Activated T-helper 17 cell treated with anti-CD3 and anti-CD28 coated beads, Interleukin-2, amount 50 U/mL, for 72 hours (primary cell): ENCODE measurements at regions not wholly inside any gene's neighbourhood (a gene's known extent, or its start where the extent isn't known, plus 50 kb on each side); places are given as distances from the start of the nearest gene placed in this dataset.
"Not testable (repeated sequence)": the region's sequence is repeated elsewhere in the genome, so short reads cannot be mapped to it uniquely, and the experiment has no call there.

Experiments used
- ATAC-seq: fragments of 150-1000 bp; cut with Tn5 transposase; replicated peaks from 2 replicates; pipeline ENCODE4 v1.10.0; 2021; ENCODE audit warnings: mild to moderate bottlenecking, moderate library complexity
- H3K27ac Mint-ChIP-seq: one replicate; pipeline ENCODE4 v1.8.0; 2022; ENCODE audit warnings: mixed read lengths
- H3K27me3 Mint-ChIP-seq: one replicate; pipeline ENCODE4 v1.8.0; 2022; ENCODE audit warnings: mixed read lengths
- H3K36me3 Mint-ChIP-seq: one replicate; pipeline ENCODE4 v1.8.0; 2022; ENCODE audit warnings: low read depth, mild to moderate bottlenecking, mixed read lengths
- H3K4me1 Mint-ChIP-seq: one replicate; pipeline ENCODE4 v1.8.0; 2022; ENCODE audit warnings: mixed read lengths
- H3K4me3 Mint-ChIP-seq: one replicate; pipeline ENCODE4 v1.8.0; 2022; ENCODE audit warnings: mild to moderate bottlenecking, mixed read lengths
- H3K9me3 Mint-ChIP-seq: one replicate; pipeline ENCODE4 v1.8.0; 2022; ENCODE audit warnings: mixed read lengths

DNA sequence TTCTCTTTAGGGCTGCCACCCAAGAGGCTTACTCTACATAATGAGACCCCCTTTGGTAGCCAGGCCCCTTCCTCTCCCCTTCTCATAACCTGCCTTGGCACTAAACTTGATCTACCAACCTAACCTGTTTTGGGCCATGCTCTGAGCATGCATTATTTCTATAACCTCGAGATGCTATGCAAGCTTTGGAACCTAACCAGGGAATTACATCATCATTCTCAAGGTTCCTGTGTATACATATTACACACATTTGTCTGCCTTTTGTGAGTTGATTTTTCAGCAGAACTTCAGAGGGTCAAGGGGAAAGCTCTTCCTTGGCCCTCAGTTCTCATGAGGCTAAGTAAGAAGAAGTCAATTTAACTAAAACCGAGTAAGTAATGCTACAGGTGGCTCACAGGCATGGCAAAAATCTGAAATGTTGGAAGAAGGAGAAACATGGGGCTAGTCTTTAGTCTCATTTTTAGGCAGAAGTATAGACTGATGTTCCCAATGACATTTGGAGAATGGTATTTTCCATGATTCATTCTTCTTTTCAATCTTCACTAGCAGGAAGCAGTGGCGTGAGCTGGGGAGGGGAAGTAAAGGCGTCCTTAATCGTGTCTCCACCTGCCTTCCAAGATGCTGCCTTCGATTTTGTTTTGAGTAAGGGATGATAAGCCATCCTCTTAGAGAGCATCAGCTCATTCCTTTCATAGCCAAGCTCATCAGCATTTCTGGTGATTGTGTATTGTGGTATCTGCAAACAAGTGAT lies 308.4 kb downstream of the ABCC12 start:
- no peak for ATAC-seq
- Mint-ChIP-seq H3K27me3 (no peaks in the 10 kb centered on the region), H3K27ac (no peak overlapping the region), H3K36me3 (no peaks in the 10 kb centered on the region), H3K9me3 (no peaks in the 10 kb centered on the region), H3K4me1 (no peaks in the 10 kb centered on the region), H3K4me3 (no peak overlapping the region)

DNA sequence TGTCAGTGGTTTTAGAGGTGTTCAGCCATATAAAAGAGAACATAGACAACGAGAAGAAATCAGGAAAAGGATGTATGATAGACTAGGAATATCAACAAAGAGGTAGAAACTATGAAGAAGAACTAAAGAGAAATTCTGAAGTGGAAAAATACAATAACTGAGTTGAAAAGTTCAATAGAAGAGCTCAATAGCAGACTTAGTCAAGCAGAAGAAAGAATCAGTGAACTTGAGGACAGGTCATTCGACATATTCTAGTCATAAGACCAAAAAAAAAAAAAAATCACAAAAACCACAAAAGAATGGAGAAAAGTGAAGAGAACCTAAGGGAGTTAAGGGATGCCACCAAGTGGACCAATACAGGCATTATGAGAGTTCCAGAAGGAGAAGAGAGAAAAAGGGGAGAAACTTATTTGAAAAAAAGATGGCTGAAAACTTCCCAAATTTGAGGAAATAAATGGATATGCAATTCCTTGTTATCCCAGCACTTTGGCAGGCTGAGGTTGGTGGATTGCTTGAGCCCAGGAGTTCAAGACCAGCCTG lies 321.2 kb downstream of the ABCC12 start:
- H3K36me3 Mint-ChIP-seq: no peaks in the 10 kb centered on the region
- H3K4me1 Mint-ChIP-seq: no peaks in the 10 kb centered on the region
- no peak for ATAC-seq
- H3K27me3 Mint-ChIP-seq: peaks cover 4% of the 10 kb centered on the region
- no peak overlapping the region for H3K4me3 Mint-ChIP-seq
- H3K27ac Mint-ChIP-seq: no peak overlapping the region
- H3K9me3 Mint-ChIP-seq: peaks cover 17% of the 10 kb centered on the region

DNA sequence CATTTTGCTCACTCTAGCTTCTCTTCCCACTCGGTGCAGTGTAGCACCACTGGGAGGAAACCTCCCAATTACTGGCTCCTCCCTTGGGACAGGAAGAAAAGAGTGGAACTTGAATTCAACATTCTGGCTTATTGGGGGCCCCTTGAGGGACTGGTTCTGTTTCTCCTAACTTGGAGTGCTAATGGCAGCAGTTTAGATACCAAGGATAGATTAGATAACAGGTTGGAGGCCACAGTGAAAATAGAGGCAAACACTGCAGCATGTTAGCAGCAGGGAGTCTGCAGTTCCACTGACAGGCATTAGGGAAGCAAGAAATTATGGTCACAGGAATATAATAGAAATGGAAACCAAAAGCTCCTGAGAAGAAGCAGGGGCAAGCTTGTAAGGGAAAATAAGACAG lies 322.0 kb downstream of the ABCC12 start:
- Mint-ChIP-seq H3K4me3 (no peak overlapping the region), H3K36me3 (no peaks in the 10 kb centered on the region), H3K27me3 (peaks cover 8% of the 10 kb centered on the region), H3K9me3 (peaks cover 17% of the 10 kb centered on the region), H3K27ac (no peak overlapping the region), H3K4me1 (no peaks in the 10 kb centered on the region)
- ATAC-seq: no peak

DNA sequence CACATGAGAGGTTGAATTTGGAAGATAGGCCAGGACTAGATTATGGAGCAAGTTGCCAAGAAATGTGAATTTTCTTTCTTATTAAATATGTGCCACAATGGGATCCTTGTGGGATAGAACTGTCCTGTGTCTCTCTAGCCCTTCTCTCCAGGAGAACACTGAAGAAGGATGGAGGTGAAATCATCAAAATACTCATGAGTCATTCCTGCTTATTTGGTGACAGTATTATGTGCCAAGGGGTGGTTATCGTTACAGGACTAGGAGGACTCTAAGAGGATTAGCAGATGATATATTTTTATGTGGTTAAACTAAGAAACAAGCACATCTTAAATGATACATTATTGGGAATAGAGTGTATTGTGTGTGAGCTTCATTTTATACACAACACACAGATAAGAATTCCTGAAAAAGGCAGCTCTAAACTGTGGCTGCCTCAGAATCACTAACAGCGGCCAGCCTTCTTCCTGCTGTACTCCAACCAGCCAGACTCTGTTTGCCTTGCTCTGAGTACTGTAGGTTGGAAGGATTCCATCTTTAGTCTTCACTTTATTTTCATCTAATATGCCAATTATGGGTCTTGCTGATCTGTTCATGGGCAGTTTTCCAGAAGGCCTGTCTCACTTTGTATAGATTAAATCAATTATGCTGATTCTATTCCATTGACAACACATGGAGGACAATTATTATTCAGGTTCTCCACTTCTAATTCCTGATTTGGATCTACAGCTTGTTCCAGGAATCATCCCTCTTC lies 325.8 kb downstream of the ABCC12 start:
- no peak overlapping the region for H3K27ac Mint-ChIP-seq
- H3K9me3 Mint-ChIP-seq: peaks cover 17% of the 10 kb centered on the region
- H3K36me3 Mint-ChIP-seq: no peaks in the 10 kb centered on the region
- H3K27me3 Mint-ChIP-seq: peaks cover 8% of the 10 kb centered on the region
- no peak overlapping the region for H3K4me3 Mint-ChIP-seq
- ATAC-seq: no peak
- H3K4me1 Mint-ChIP-seq: no peaks in the 10 kb centered on the region

DNA sequence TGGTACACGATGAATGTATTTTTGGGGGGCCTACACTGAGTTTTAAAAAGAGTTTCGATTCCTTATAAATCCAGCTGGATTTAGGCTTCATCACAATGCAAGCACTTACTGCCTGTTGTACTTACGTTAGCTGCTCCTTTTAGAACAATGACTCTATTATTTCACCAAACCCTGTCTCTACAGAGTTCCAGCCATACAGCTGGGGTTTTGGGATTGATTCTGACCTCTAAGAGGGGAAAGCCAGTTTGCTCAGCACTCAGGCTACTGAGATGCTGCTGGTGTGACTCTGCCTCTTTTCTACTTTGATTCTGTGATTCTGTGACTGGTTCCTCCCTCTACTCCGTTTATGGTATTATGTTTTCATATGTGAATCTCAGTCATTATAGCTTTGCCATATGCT lies 329.7 kb downstream of the ABCC12 start:
- Mint-ChIP-seq H3K9me3 (peaks cover 3% of the 10 kb centered on the region), H3K27me3 (peaks cover 8% of the 10 kb centered on the region), H3K36me3 (no peaks in the 10 kb centered on the region), H3K27ac (no peak overlapping the region), H3K4me3 (no peak overlapping the region), H3K4me1 (no peaks in the 10 kb centered on the region)
- no peak for ATAC-seq

DNA sequence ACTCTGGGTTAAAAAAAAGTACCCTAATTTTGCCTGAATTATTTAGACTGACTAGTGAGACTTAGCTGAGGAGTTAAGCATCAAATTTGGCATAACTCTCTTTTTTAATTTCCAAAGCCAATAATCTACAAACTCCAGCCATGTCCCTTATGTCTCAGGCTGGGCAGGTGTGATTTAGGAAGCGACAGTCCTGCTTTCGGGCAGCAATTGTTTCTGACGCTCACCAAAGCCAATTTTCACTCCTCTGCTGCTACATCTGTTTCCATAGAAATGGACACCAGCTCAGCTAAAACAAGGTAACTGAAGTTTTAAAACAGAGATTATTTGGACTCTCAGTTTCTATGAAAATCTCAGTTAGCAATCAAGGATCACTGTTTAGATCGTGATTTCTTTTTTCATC lies 338.7 kb downstream of the ABCC12 start:
- peaks cover 6% of the 10 kb centered on the region for H3K9me3 Mint-ChIP-seq
- H3K4me3 Mint-ChIP-seq: no peak overlapping the region
- H3K27me3 Mint-ChIP-seq: peaks cover 12% of the 10 kb centered on the region
- ATAC-seq: no peak
- H3K27ac Mint-ChIP-seq: no peak overlapping the region
- no peaks in the 10 kb centered on the region for H3K4me1 Mint-ChIP-seq
- no peaks in the 10 kb centered on the region for H3K36me3 Mint-ChIP-seq

DNA sequence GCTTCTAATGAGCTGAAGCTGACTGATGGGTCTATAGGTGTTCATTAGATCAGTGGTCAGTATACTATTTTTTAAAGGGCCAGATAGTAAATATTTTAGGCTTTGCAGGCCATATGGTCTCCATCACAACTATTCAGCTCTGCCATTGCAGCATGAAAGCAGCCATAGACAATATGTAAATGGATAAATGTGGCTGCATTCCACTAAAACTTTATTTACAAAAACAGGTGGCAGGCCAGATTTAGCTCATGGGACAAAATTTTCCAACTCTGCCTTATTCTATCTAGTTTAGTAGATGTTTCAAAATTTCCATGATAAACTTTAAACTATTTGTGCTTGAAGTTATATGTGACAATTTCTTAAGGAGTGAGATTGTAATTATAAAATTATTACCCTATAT lies 339.3 kb downstream of the ABCC12 start:
- no peaks in the 10 kb centered on the region for H3K4me1 Mint-ChIP-seq
- peaks cover 12% of the 10 kb centered on the region for H3K27me3 Mint-ChIP-seq
- no peaks in the 10 kb centered on the region for H3K36me3 Mint-ChIP-seq
- H3K4me3 Mint-ChIP-seq: no peak overlapping the region
- no peak for ATAC-seq
- H3K9me3 Mint-ChIP-seq: peaks cover 6% of the 10 kb centered on the region
- no peak overlapping the region for H3K27ac Mint-ChIP-seq

DNA sequence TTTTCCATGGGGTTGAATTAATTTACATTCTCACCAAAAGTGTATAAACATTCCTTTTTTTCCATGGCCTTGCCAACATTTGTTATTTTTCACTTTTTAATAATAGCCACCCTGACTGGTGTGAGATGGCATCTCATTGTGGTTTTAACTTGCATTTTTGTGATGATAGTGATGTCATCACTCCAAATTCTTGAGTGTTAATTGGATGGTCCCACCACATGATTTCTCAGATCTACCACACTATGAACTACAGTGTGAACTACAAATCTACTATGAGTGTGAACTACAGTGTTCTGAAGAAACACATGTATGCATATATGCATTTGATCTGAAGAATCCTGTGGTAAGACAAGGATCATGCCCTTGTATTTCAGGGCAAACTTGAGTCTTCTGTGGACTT lies 340.1 kb downstream of the ABCC12 start:
- no peaks in the 10 kb centered on the region for H3K4me1 Mint-ChIP-seq
- H3K4me3 Mint-ChIP-seq: no peak overlapping the region
- H3K36me3 Mint-ChIP-seq: no peaks in the 10 kb centered on the region
- H3K27ac Mint-ChIP-seq: no peak overlapping the region
- H3K27me3 Mint-ChIP-seq: peaks cover 10% of the 10 kb centered on the region
- H3K9me3 Mint-ChIP-seq: peaks cover 6% of the 10 kb centered on the region
- ATAC-seq: no peak

DNA sequence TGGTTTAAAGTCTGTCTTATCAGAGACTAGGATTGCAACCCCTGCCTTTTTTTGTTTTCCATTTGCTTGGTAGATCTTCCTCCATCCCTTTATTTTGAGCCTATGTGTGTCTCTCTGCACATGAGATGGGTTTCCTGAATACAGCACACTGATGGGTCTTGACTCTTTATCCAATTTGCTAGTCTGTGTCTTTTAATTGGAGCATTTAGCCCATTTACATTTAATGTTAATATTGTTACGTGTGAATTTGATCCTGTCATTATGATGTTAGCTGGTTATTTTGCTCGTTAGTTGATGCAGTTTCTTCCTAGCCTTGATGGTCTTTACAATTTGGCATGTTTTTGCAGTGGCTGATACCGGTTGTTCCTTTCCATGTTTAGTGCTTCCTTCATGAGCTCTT lies 344.0 kb downstream of the ABCC12 start:
- ATAC-seq, H3K27ac Mint-ChIP-seq, H3K36me3 Mint-ChIP-seq, H3K27me3 Mint-ChIP-seq, H3K4me3 Mint-ChIP-seq, H3K4me1 Mint-ChIP-seq, H3K9me3 Mint-ChIP-seq: not testable (repeated sequence)

DNA sequence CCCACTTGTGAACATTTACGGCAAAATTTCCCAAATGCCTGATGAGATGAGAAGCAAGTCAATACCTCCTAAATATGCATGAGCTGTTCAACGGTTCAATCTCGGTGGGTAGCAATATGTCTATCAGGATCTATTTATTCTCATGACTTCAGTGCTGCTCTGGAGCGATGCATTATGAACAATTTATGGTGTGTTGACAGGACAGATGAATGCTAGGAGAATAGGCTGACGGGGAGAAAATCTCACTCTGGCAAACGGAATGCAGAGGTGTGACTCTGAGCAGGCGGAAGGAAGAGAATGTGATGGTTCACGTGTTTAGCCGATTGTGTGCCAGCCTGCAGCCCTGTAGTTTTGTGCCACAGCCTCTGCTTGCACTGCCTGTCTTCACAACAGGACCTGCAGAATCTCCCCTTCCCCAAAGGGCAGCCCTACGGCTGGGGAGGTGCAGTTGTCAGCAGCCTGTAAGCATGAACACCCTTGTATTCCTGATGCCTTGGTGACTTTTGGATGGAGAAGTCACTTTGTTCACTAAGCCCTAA lies 345.2 kb downstream of the PHKB start:
- ATAC-seq: no peak
- Mint-ChIP-seq H3K27me3 (no peaks in the 10 kb centered on the region), H3K4me3 (no peak overlapping the region), H3K36me3 (no peaks in the 10 kb centered on the region), H3K27ac (no peak overlapping the region), H3K4me1 (no peaks in the 10 kb centered on the region), H3K9me3 (no peaks in the 10 kb centered on the region)

DNA sequence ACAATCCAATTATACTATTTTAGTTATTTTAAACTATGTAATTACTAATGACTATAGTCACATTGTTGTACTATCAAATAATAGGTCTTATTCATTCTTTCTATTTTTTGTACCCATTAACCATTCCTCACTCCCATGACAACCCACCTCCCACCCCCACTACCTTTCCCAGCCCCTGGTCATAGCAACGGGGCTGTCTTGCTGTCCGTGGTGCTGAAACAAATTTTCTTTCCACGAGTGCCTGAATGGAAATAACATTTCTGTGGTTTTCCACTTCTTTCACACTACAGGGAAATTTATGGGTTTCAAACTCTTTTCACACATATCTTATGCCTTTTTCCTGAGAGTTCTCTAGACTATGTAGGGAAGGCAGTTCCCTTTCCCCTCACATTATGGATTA lies 326.6 kb downstream of the PHKB start:
- Mint-ChIP-seq H3K4me1 (no peaks in the 10 kb centered on the region), H3K27me3 (peaks cover 4% of the 10 kb centered on the region), H3K36me3 (no peaks in the 10 kb centered on the region), H3K27ac (no peak overlapping the region), H3K9me3 (peaks cover 11% of the 10 kb centered on the region), H3K4me3 (no peak overlapping the region)
- no peak for ATAC-seq

DNA sequence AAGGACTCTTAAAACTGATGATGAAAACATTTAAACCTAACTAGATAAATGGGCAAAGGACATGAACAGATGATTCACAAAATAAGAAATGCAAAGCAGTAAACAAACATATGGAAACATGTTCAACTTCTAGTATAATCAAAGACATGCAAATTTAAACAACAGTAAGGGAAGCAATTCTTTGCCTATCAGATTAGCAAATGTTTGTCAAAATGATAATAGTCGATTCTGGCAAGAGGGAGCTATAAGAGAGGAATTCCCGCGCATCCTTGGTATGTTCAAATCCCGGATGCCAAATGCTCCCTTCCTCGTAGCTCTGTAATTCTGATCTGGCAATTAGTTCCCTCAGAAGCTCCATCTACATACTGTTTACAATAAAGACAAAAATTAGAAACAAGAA lies 320.5 kb downstream of the PHKB start:
- H3K27ac Mint-ChIP-seq: no peak overlapping the region
- H3K9me3 Mint-ChIP-seq: no peaks in the 10 kb centered on the region
- peaks cover 10% of the 10 kb centered on the region for H3K4me1 Mint-ChIP-seq
- no peaks in the 10 kb centered on the region for H3K36me3 Mint-ChIP-seq
- H3K4me3 Mint-ChIP-seq: no peak overlapping the region
- ATAC-seq: no peak
- H3K27me3 Mint-ChIP-seq: no peaks in the 10 kb centered on the region

DNA sequence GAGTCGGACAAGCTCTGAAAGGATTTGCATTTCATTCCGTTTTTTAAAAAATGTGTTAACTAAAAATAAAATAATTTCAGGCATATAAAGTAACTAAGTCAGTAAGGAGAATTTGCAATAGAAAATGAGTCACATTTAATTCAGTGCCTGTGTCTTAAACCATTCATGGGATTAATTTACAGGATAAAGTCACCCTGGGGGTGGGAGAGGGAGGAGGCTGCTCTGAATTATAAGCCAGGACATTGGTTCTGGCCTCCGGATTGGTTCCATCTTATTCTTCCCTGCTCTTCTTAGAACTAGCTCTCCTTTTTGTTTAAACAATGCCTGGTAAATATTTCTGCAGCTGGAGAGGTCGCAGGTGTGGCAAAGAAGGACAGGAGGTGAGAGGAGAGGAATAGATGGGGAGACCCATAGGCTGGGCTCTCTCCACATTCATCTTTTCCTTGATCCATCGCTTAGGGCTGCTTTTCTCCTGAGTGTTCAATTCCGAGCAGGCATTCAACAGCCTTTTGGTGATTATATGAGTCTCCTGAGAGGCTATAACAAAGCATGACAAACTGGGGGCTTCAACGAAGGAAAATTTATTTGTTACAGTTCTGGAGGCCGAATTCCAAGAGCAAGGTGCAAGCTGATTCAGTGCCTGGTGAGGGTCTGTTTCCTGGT lies 319.2 kb downstream of the PHKB start:
- no peaks in the 10 kb centered on the region for H3K9me3 Mint-ChIP-seq
- no peak for ATAC-seq

DNA sequence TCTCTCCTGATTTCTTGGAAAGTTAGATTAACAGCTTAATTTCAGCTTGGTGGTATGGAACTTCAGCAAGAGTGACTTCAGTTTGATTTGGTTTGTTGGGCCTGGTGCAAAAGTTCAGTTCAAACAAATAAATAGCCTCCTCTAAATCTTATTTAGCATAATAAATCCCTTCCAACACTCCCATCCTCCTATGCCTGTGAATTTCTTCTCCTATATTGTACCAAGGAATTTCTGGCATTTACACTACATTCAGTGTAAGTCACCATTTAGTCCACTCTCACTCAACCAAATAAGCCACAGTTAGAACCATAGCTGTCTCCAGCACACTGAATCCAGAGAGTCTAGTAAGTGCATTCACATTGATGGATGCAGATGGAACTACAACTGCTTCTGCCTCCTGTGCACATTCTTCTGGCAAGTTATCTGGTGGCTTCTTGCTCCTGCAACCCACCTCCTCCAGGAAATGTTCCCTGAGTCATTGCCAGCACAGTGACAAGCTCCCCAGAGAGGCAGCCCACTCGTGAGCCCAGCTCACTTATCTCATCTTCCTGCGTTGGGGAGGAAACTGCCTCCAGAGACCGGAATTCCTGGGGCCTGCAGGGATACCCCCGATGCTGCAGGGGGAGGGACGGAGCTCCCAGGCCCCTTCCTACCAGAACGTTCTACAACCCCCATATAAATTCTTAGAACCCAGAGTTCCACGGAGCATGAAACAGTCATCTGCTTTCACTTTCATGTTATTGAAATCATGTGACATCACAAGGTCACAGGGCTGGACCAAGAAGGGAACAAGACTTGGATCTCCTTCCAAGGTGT lies 318.3 kb downstream of the PHKB start:
- Mint-ChIP-seq H3K36me3 (no peaks in the 10 kb centered on the region), H3K27ac (peak overlapping the region; percentile 63), H3K4me1 (peaks cover 10% of the 10 kb centered on the region), H3K27me3 (no peaks in the 10 kb centered on the region), H3K4me3 (peak overlapping the region; percentile 77), H3K9me3 (no peaks in the 10 kb centered on the region)
- ATAC-seq: peak; percentile 90

More for the DNA sequence above, 319.2 kb downstream of the PHKB start:
- Mint-ChIP-seq H3K36me3 (no peaks in the 10 kb centered on the region), H3K4me1 (peaks cover 10% of the 10 kb centered on the region), H3K4me3 (peak overlapping the region; percentile 77), H3K27me3 (no peaks in the 10 kb centered on the region), H3K27ac (peak overlapping the region; percentile 63)
